Activated naive CD4-positive, alpha-beta T cell treated with anti-CD3 and anti-CD28 coated beads, Interleukin-2, amount 50 U/mL, for 16 hours (primary cell): ENCODE measurements at regions not wholly inside any gene's neighbourhood (a gene's known extent, or its start where the extent isn't known, plus 50 kb on each side); places are given as distances from the start of the nearest gene placed in this dataset.

Source experiments
- DNase-seq: peaks from one replicate; pipeline ENCODE4 v3.0.0-alpha.2; 2020

GRCh38 chr2:57536535-57537231 is 509.9 kb upstream of the VRK2 start:
- no peak for DNase-seq

GRCh38 chr2:57539761-57540160 is 506.8 kb upstream of the VRK2 start:
- DNase-seq, result no peak

GRCh38 chr2:57542081-57542480 is 504.5 kb upstream of the VRK2 start:
- DNase-seq, result no peak

- no peak for DNase-seq
Measured at GRCh38 chr2:57543211-57543610, 503.4 kb upstream of the VRK2 start.

- no peak for DNase-seq
Measured at GRCh38 chr2:57544624-57545023, 502.0 kb upstream of the VRK2 start.

- DNase-seq, result no peak
Measured at GRCh38 chr2:57546478-57546877, 500.1 kb upstream of the VRK2 start.

- no peak for DNase-seq
Measured at GRCh38 chr2:57549642-57550102, 496.9 kb upstream of the VRK2 start.

- no peak for DNase-seq
Measured at GRCh38 chr2:57550912-57551311, 495.7 kb upstream of the VRK2 start.

- no peak for DNase-seq
Measured at GRCh38 chr2:57552885-57553284, 493.7 kb upstream of the VRK2 start.

GRCh38 chr2:57554348-57554747 is 492.3 kb upstream of the VRK2 start:
- DNase-seq, result no peak

- DNase-seq, result no peak
Measured at GRCh38 chr2:57558312-57558711, 488.3 kb upstream of the VRK2 start.

- DNase-seq, result no peak
Measured at GRCh38 chr2:57562495-57562894, 484.1 kb upstream of the VRK2 start.

GRCh38 chr2:57563015-57563414 is 483.6 kb upstream of the VRK2 start:
- no peak for DNase-seq

GRCh38 chr2:57567245-57567644 is 479.4 kb upstream of the VRK2 start:
- DNase-seq, result no peak

GRCh38 chr2:57569396-57569795 is 477.2 kb upstream of the VRK2 start:
- no peak for DNase-seq

- no peak for DNase-seq
Measured at GRCh38 chr2:57570961-57571360, 475.6 kb upstream of the VRK2 start.

- no peak for DNase-seq
Measured at GRCh38 chr2:57575700-57576268, 470.8 kb upstream of the VRK2 start.

GRCh38 chr2:57576983-57577382 is 469.6 kb upstream of the VRK2 start:
- DNase-seq, result no peak

- no peak for DNase-seq
Measured at GRCh38 chr2:57597940-57598339, 448.7 kb upstream of the VRK2 start.

GRCh38 chr2:57598551-57598950 is 448.1 kb upstream of the VRK2 start:
- DNase-seq, result no peak

- no peak for DNase-seq
Measured at GRCh38 chr2:57602733-57603132, 443.9 kb upstream of the VRK2 start.

- DNase-seq, result no peak
Measured at GRCh38 chr2:57614988-57615387, 431.6 kb upstream of the VRK2 start.

- no peak for DNase-seq
Measured at GRCh38 chr2:57615855-57616556, 430.6 kb upstream of the VRK2 start.

- no peak for DNase-seq
Measured at GRCh38 chr2:57617318-57617717, 429.3 kb upstream of the VRK2 start.
